ENCODE measurements at regions not wholly inside any gene's neighbourhood (a gene's known extent, or its start where the extent isn't known, plus 50 kb on each side); places are given as distances from the start of the nearest gene placed in this dataset.

DNA sequence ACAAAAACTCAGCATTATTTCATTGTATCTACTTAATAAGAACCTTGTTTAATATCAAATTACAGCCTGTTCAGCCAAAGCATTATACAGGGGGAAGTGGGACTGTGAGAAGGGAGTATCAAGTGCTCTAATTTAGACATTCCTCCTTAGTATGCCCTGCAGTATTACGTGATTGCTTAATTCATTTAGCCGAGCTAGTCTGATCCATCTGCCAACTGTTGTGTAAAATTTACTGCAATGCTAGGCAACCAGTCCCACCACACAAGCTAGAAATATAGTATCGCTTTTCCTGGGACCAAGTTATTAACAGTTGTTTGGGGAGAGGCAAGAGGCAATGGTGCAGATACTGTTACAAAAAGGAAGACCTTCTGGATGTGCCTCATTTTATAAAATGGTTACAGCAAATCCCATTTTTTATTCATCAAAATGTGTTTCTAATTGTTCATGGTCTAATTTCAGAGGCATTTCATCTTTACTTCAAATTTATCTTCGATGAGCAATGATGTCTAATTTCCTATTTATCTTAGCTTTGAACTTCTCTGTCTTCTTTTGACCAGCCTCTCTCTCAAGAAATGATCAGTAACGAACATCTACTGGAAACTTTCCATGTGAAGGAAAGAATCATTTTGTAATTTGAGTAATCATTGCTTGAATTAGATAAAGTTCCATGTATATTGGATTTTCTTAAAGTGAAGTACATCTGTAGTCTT, 283.3 kb downstream of the DUSP10 start:
- Histone ChIP-seq H3K4me3 (ENCODE audit: insufficient read depth, low read depth, low read length) (no peak overlapping the region), H3K27ac (ENCODE audit: low read depth, low read length) (no peak overlapping the region), H3K4me2 (ENCODE audit: low read length) (no peak overlapping the region), H4K20me1 (ENCODE audit: insufficient read depth, low read length) (no peaks in the 10 kb centered on the region), H3K9me3 (ENCODE audit: insufficient read depth, low read depth, low read length) (no peaks in the 10 kb centered on the region), H3K79me2 (ENCODE audit: insufficient read depth, low read length) (no peaks in the 10 kb centered on the region), H3K4me1 (ENCODE audit: insufficient read depth, low read length) (no peaks in the 10 kb centered on the region), H3K27me3 (ENCODE audit: insufficient read depth, low read length) (no peaks in the 10 kb centered on the region), H2AFZ (ENCODE audit: low read depth, low read length) (no peak overlapping the region), H3K36me3 (ENCODE audit: insufficient read depth, low read length) (no peaks in the 10 kb centered on the region), H3K9ac (ENCODE audit: low read length) (no peak overlapping the region)
- Mint-ChIP-seq H3K4me3 (ENCODE audit: unreplicated experiment) (no peak overlapping the region), H3K27me3 (ENCODE audit: low read depth, unreplicated experiment) (peaks cover 1% of the 10 kb centered on the region), H3K27ac (ENCODE audit: unreplicated experiment) (no peak overlapping the region), H3K36me3 (ENCODE audit: low read depth, unreplicated experiment) (no peaks in the 10 kb centered on the region), H3K4me1 (ENCODE audit: low read depth, unreplicated experiment) (peaks cover 3% of the 10 kb centered on the region), H3K9me3 (ENCODE audit: unreplicated experiment) (no peaks in the 10 kb centered on the region)
- no peak for TF ChIP-seq EZH2 (IDR thresholded peaks at IDR 0.05; ENCODE audit: insufficient read depth, low read length)
- TF ChIP-seq, protein P1, sequence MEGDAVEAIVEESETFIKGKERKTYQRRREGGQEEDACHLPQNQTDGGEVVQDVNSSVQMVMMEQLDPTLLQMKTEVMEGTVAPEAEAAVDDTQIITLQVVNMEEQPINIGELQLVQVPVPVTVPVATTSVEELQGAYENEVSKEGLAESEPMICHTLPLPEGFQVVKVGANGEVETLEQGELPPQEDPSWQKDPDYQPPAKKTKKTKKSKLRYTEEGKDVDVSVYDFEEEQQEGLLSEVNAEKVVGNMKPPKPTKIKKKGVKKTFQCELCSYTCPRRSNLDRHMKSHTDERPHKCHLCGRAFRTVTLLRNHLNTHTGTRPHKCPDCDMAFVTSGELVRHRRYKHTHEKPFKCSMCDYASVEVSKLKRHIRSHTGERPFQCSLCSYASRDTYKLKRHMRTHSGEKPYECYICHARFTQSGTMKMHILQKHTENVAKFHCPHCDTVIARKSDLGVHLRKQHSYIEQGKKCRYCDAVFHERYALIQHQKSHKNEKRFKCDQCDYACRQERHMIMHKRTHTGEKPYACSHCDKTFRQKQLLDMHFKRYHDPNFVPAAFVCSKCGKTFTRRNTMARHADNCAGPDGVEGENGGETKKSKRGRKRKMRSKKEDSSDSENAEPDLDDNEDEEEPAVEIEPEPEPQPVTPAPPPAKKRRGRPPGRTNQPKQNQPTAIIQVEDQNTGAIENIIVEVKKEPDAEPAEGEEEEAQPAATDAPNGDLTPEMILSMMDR (IDR thresholded peaks at IDR 0.05; ENCODE audit: insufficient read depth, low read depth, low read length), result no peak
- FAIRE-seq, result no peak
- DNase-seq (ENCODE audit: low read depth), result peak; percentile 55

DNA sequence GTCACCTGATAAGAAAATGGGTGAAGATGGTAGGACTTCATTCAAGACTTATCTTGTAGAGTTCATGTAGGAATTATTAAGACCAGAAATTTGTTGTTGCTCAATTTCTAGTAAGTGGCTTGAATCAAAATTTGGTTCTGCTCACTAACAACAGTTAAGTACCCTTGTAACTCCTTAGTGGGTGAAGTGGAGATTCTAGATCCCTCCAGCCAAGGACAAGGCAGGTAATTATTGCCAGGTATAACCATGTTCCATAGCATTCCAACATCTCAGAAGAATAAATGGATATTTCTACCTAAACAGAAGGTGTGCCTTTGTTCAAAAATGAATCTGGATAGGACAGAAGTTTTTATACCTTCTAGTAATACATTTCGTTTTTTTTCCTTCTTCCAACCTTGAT, 282.3 kb downstream of the DUSP10 start:
- no peak for DNase-seq (ENCODE audit: low read depth)
- Histone ChIP-seq H3K4me2 (ENCODE audit: low read length) (no peak overlapping the region), H2AFZ (ENCODE audit: low read depth, low read length) (no peak overlapping the region), H4K20me1 (ENCODE audit: insufficient read depth, low read length) (no peaks in the 10 kb centered on the region), H3K4me1 (ENCODE audit: insufficient read depth, low read length) (no peaks in the 10 kb centered on the region), H3K27ac (ENCODE audit: low read depth, low read length) (no peak overlapping the region), H3K79me2 (ENCODE audit: insufficient read depth, low read length) (no peaks in the 10 kb centered on the region), H3K9ac (ENCODE audit: low read length) (no peak overlapping the region), H3K27me3 (ENCODE audit: insufficient read depth, low read length) (no peaks in the 10 kb centered on the region), H3K9me3 (ENCODE audit: insufficient read depth, low read depth, low read length) (no peaks in the 10 kb centered on the region), H3K4me3 (ENCODE audit: insufficient read depth, low read depth, low read length) (no peak overlapping the region), H3K36me3 (ENCODE audit: insufficient read depth, low read length) (no peaks in the 10 kb centered on the region)
- Mint-ChIP-seq H3K9me3 (ENCODE audit: unreplicated experiment) (no peaks in the 10 kb centered on the region), H3K27me3 (ENCODE audit: low read depth, unreplicated experiment) (peaks cover 1% of the 10 kb centered on the region), H3K27ac (ENCODE audit: unreplicated experiment) (no peak overlapping the region), H3K4me3 (ENCODE audit: unreplicated experiment) (no peak overlapping the region), H3K4me1 (ENCODE audit: low read depth, unreplicated experiment) (peaks cover 3% of the 10 kb centered on the region), H3K36me3 (ENCODE audit: low read depth, unreplicated experiment) (no peaks in the 10 kb centered on the region)
- FAIRE-seq, result no peak
- TF ChIP-seq, protein P1 (IDR thresholded peaks at IDR 0.05; ENCODE audit: insufficient read depth, low read depth, low read length), result no peak
- TF ChIP-seq EZH2 (IDR thresholded peaks at IDR 0.05; ENCODE audit: insufficient read depth, low read length), result no peak

DNA sequence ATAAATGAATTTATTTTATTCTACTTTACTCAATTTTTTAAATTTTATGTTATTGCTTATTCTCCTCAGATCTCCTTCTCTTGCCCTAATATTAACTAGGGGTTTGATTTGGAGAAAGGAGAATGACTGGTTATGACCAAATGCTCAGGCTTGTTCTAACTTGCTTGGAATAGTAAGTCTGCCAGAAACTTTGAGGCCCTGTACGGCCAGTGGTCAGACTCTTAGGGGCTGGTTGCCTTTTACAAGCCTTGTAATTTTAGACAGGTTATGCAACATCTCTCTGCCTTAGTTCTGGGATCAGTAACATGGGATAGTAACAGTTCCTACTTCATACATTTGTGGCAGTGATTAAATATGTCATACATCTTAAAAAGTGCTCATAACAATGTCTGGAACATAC, 279.5 kb downstream of the DUSP10 start:
- no peak overlapping the region for H3K4me3 ChIP-seq (ENCODE audit: insufficient read depth, low read depth, low read length)
- peaks cover 3% of the 10 kb centered on the region for H3K4me1 Mint-ChIP-seq (ENCODE audit: low read depth, unreplicated experiment)
- peak overlapping the region; percentile 20 for H3K27ac Mint-ChIP-seq (ENCODE audit: unreplicated experiment)
- no peaks in the 10 kb centered on the region for H3K36me3 Mint-ChIP-seq (ENCODE audit: low read depth, unreplicated experiment)
- H3K9ac ChIP-seq (ENCODE audit: low read length), result no peak overlapping the region
- no peak overlapping the region for H2AFZ ChIP-seq (ENCODE audit: low read depth, low read length)
- FAIRE-seq, result no peak
- no peaks in the 10 kb centered on the region for H3K79me2 ChIP-seq (ENCODE audit: insufficient read depth, low read length)
- H3K4me3 Mint-ChIP-seq (ENCODE audit: unreplicated experiment), result no peak overlapping the region
- H3K9me3 Mint-ChIP-seq (ENCODE audit: unreplicated experiment), result no peaks in the 10 kb centered on the region
- DNase-seq (ENCODE audit: low read depth), result no peak
- H3K27me3 ChIP-seq (ENCODE audit: insufficient read depth, low read length), result no peaks in the 10 kb centered on the region
- peaks cover 1% of the 10 kb centered on the region for H3K27me3 Mint-ChIP-seq (ENCODE audit: low read depth, unreplicated experiment)
- H3K9me3 ChIP-seq (ENCODE audit: insufficient read depth, low read depth, low read length), result no peaks in the 10 kb centered on the region
- H3K27ac ChIP-seq (ENCODE audit: low read depth, low read length), result no peak overlapping the region
- no peak overlapping the region for H3K4me2 ChIP-seq (ENCODE audit: low read length)
- TF ChIP-seq, protein P1 (IDR thresholded peaks at IDR 0.05; ENCODE audit: insufficient read depth, low read depth, low read length), result no peak
- TF ChIP-seq EZH2 (IDR thresholded peaks at IDR 0.05; ENCODE audit: insufficient read depth, low read length), result no peak
- no peaks in the 10 kb centered on the region for H3K4me1 ChIP-seq (ENCODE audit: insufficient read depth, low read length)
- H4K20me1 ChIP-seq (ENCODE audit: insufficient read depth, low read length), result no peaks in the 10 kb centered on the region
- H3K36me3 ChIP-seq (ENCODE audit: insufficient read depth, low read length), result no peaks in the 10 kb centered on the region

All from astrocyte (in vitro differentiated cells and primary cell).